Fibroblast of peridontal ligament (primary cell): ENCODE measurements at regions not wholly inside any gene's neighbourhood (a gene's known extent, or its start where the extent isn't known, plus 50 kb on each side); places are given as distances from the start of the nearest gene placed in this dataset.
"Not testable (repeated sequence)": the region's sequence is repeated elsewhere in the genome, so short reads cannot be mapped to it uniquely, and the experiment has no call there.

Experiments
- DNase-seq: peaks from one replicate; pipeline ENCODE4 v3.0.0-alpha.2; 2010; ENCODE audit errors: extremely low read depth

DNA sequence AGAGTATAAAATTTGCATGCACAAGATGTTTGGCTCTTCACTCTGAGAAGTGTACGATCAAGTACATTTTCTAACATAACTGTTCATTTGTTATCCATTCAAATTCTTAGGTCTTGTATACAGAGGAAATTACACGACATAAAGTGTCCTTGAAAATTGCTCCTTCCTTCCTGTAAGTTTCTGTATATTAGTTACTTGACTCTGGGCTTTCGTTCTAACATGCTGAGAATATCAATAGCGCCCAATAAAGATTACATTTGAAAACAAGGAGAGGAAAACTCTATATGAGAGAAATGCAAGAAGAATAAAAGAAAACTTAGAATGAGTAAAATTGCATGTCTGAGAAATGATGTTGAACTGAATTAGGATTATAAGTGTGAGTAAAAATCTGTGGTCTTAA lies 722.5 kb upstream of the CADM2 start:
- DNase-seq, result no peak

DNA sequence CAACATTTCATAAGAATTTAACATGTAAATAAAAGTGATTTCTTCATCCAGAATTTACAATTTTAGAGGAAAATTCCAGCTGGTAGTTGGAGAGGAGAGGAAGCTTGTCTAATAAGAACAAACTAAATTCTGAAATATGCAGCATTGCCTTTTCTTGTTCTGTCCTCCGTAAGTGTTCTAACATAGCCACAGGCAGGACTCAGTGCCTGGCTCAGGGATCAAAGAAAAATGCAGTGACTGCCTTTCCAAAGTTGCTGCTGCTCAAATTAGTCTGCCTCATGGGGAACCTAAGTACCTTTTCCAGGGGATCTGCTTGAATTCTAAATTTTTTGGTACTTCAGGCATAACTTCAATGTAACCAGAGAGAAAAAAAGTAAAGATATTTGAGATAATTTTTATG lies 713.0 kb upstream of the CADM2 start:
- no peak for DNase-seq

DNA sequence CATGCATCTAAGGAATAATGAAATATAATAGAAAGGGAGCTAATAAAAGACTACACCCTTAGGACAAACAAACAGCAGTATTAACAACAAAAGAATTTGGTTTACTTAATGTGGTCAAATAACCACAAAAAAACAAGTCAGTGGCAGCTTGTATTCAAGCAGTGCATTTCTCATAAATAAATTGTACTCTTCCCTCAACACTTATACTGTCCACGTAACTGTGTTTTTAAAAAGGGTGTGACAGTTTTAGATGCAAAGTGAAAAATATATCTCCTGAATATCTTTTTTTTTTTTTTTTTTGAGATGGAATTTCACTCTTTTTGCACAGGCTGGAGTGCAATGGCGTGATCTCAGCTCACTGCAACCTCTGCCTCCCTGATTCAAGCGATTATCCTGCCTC lies 698.2 kb upstream of the CADM2 start:
- no peak for DNase-seq

DNA sequence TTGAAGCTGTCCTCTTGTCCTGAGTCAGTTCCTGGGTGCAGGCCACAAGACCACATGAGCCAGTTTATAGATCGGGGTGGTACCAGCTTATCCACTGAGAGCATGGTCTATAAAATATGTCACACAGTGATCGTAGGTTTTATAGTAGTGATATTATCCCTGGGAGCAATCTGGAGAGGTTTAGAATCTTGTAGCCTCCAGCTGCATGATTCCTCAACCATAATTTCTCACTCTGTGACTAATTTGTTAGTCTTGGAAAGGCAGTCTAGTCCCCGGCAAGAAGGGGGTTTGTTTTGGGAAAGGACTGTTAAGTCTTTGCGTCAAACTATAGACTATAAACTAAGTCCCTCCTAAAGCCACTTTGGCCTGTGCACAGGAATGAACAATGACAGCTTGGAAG lies 693.0 kb upstream of the CADM2 start:
- DNase-seq, result no peak

DNA sequence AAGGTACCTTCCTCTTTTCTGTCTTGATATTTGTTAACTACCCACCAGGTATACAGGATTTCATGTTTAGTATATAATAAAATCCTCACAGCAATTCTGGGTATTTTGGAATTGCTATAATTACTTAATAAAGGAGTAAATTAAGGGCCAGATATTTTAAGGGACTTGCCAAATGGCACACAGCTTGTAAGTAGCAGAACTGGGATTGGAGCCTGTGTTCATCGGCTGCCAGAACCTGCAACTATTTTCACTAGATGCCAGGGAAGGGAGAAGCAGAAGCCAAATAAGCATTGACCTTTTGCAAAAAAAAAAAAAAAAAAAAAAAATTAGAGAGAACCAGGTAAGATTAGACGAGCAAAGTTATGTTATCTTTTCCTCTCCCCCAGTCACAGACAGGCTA lies 683.3 kb upstream of the CADM2 start:
- no peak for DNase-seq

DNA sequence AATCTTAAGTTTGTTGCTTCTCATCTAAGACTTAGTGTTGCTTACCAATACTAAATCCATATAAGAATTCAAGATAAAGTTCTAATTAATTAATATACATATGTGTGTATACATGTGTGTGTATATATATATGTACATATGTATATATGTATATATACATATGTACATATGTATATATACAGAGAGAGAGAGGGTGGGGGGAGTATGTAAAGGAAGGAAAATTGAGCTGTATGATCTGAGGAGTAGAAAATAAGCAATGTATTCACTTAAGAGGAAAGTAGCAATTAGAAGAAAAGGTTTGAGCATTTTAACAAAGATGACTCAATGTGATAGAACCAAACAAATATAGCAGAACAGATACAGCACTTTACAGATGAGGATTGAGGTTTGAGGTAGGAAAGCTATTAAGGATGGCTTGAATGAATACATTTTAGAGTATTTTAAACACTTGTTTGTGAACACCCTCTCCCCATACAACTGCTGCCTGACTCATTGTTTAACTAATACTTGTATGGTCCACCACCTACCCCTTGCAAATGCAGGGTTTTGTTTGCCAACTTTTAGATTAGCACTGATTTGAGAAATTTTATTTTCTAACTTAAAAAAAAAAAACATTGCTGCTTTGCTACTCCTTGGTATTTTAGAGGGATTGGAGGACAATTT lies 681.1 kb upstream of the CADM2 start:
- no peak for DNase-seq

DNA sequence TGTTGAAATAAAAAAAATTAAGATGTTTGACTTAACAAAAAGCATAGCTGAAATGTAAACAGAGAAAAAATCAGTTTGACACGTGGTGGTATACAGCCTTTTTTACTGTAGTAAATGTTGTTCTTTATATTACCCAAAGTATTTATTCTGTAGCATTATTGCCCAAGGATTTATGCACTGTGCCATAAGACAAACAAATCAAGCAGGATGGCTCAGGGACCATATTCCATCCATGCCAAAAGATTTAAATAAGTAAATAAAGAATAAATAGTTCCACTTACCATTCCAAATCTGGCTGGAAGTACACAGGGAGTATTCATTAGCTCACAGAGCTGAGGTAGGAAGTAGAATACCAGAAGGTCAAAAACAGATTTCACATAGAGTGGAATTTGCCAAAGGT lies 666.7 kb upstream of the CADM2 start:
- no peak for DNase-seq

DNA sequence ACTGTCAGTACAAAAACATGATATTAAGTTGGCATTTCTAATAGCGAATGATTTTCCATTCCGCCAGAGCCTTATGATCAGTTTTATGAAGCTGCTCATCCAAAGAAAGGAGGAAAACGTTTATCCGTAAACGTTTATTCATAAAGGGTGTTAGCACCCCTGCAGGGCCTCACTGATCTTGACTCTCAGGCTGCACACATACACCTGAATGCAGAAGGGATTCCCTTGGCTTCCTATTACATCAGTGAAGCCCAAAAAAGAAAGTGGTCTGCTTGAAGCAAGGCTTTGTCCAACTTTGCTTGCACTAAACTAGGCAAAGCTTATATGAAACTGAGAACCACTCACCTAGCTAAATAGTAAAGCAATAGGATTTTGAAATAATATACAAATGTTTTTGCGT lies 659.5 kb upstream of the CADM2 start:
- no peak for DNase-seq

DNA sequence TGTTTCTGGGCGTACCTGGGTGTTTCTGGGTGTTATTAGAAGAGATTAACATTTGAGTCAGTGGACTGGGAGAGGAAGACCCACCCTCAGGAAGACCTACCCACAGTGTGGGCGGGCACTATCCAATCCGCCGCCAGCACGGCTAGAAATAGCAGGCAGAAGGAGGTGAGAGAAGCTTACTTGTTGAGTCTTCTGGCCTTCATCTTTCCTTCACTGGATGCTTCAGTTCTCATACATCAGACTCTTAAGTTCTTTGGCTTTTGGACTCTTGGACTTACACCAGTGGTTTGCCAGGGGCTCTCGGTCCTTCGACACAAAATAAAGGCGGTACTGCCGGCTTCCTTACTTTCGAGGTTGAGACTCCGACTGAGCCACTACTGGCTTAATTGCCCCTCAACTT lies 654.6 kb upstream of the CADM2 start:
- no peak for DNase-seq

DNA sequence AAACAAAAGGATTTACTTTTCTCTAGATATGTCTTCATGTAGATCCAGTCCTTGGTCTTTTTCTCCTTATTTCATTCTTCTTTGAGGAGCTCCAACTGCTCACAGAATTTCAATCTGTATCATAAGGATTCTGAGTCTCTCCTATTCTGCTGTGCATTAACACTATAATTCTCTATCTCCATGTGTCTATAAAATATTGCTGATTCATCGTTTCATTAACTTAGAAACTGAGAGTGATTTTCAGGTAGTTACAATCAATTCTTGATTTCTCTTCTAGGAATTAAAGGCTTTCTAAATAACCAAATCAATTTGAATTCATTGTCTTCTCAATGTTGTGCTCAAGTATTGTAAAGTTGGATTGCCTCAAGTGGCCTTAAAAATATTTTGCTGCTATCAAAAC lies 651.5 kb upstream of the CADM2 start:
- DNase-seq, result no peak

DNA sequence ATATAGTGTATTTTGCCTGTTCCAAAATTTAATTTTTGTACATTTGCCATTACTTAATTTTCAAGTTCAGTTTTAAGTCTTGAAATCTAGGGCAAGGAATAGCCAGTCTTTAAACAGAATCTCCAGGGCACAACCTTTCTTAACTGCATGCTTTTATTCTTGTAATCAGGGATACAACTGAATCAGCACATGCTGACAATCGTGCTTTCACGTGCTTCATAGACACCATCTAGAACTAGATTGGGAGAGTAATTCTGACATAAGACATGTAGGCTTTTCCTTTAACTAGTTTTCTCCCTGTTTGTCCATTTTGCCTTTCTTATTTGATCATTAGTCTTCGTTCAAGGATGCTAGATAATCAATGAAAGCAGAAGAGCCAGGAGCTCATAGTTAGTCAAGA lies 650.4 kb upstream of the CADM2 start:
- DNase-seq, result no peak

DNA sequence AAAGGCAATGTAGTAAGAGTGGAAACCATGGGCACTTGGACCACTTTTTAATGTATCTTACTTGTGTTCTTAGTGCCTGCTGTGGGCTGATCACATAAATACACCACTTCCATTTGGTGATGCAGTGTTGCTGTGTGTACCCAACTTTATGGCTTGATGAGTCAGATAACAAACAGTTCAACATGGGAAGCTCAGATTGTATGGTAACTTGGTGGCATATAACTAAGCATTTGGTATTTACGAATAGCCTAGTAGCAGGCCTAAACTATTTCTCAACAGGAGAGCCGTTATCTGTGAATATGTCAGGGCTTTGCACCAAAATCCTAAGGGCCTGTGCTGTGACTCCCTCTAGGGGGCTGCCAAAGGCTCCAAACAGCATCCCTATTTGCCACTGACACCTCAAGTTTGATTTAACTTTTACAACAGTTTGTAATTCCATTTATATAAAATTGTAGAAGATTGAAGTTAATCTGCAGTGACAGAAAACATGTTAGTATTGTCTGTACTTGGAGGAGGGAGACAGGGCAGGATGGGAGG lies 640.4 kb upstream of the CADM2 start:
- no peak for DNase-seq

DNA sequence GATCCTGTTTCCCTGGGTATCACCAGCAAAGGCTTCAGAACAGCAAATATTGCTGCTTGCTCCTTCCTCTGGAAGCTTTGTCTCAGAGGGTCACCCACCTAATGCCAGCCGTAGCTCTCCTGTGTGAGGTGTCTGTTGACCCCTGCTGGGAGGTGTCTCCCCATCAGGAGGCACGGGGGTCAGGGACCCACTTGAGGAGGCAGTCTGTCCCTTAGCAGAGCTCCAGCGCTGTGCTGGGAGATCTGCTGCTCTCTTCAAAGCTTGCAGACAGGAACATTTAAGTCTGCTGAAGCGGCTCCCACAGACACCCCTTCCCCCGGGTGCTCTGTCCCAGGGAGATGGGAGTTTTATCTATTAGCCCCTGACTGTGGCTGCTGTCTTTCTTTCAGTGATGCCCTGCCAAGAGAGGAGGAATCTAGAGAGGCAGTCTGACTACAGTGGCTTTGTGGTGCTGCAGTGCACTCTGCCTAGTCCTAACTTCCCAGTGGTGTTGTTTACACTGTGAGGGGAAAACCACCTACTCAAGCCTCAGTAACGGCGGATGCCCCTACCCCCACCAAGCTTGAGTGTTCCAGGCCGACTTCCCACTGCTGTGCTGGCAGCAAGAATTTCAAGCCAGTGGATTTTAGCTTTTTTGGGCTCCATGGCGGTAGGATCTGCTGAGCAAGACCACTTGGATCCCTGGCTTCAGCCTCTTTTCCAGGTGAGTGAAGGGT lies 593.1 kb upstream of the CADM2 start:
- not testable (repeated sequence) for DNase-seq
